Esophagus muscularis mucosa (tissue), 4 donors: ENCODE measurements at regions not wholly inside any gene's neighbourhood (a gene's known extent, or its start where the extent isn't known, plus 50 kb on each side); places are given as distances from the start of the nearest gene placed in this dataset.

Experiments used
- CTCF ChIP-seq, 3 experiments: fragments of 200-600 bp in 2 of 3; fragments of 450-650 bp in 1 of 3; sonication (generic) in 2 of 3; IDR thresholded peaks; one replicate each; pipeline ENCODE4 v1.5.1; 2017 to 2019; ENCODE audit warnings: antibody characterized with exemption in 3 of 3, mild to moderate bottlenecking in 2 of 3, moderate library complexity in 1 of 3
- EP300 ChIP-seq: sonication (generic); formaldehyde crosslinking; IDR thresholded peaks from one replicate; pipeline ENCODE4 v1.6.1; 2017; ENCODE audit warnings: antibody characterized with exemption
- POLR2A ChIP-seq: fragments of 450-650 bp; IDR thresholded peaks from one replicate; pipeline ENCODE4 v1.6.1; 2017; ENCODE audit warnings: antibody characterized with exemption, moderate library complexity, mild to moderate bottlenecking, low read depth
- POLR2AphosphoS5 ChIP-seq, 2 donors: sonication (generic); formaldehyde crosslinking; IDR thresholded peaks; one replicate each; pipeline ENCODE4 v1.6.1; 2017; ENCODE audit warnings: antibody characterized with exemption in 2 of 2

- TF ChIP-seq CTCF (IDR thresholded peaks at IDR 0.05) (no peak), POLR2A (no peak), EP300 (no peak), POLR2AphosphoS5 (IDR thresholded peaks at IDR 0.05) (no peak)
Observed at GRCh38 chr16:77618951-77619350, 103.4 kb upstream of the NUDT7 start.
